Glutamatergic neuron (in vitro differentiated cells): ENCODE measurements at regions not wholly inside any gene's neighbourhood (a gene's known extent, or its start where the extent isn't known, plus 50 kb on each side); places are given as distances from the start of the nearest gene placed in this dataset.

ENCODE experiments used
- DNase-seq: peaks from one replicate; pipeline ENCODE4 v3.0.0; 2022
- H3K27ac Mint-ChIP-seq: one replicate; pipeline ENCODE4 v1.8.0; 2020; ENCODE audit warnings: mild to moderate bottlenecking, mixed read lengths, inconsistent platforms; ENCODE audit not compliant: unreplicated experiment
- H3K27me3 Mint-ChIP-seq: one replicate; pipeline ENCODE4 v1.8.0; 2020; ENCODE audit warnings: mild to moderate bottlenecking, moderate library complexity, mixed read lengths, inconsistent platforms; ENCODE audit not compliant: unreplicated experiment
- H3K36me3 Mint-ChIP-seq: one replicate; pipeline ENCODE4 v1.8.0; 2020; ENCODE audit warnings: mild to moderate bottlenecking, mixed read lengths, inconsistent platforms; ENCODE audit not compliant: unreplicated experiment
- H3K4me1 Mint-ChIP-seq: one replicate; pipeline ENCODE4 v1.8.0; 2020; ENCODE audit warnings: mild to moderate bottlenecking, low read depth, mixed read lengths, inconsistent platforms; ENCODE audit not compliant: unreplicated experiment
- H3K4me3 Mint-ChIP-seq: one replicate; pipeline ENCODE4 v1.8.0; 2020; ENCODE audit warnings: mild to moderate bottlenecking, mixed read lengths, inconsistent platforms; ENCODE audit not compliant: unreplicated experiment
- H3K9me3 Mint-ChIP-seq: one replicate; pipeline ENCODE4 v1.8.0; 2020; ENCODE audit warnings: mild to moderate bottlenecking, moderate library complexity, mixed read lengths, inconsistent platforms; ENCODE audit not compliant: unreplicated experiment
- TF ChIP-seq, protein P1 (sequence below): fragments of 200-600 bp; sonication (generic); IDR thresholded peaks from one replicate; pipeline ENCODE4 v1.5.0; 2021; ENCODE audit not compliant: partially characterized antibody, unreplicated experiment

DNA sequence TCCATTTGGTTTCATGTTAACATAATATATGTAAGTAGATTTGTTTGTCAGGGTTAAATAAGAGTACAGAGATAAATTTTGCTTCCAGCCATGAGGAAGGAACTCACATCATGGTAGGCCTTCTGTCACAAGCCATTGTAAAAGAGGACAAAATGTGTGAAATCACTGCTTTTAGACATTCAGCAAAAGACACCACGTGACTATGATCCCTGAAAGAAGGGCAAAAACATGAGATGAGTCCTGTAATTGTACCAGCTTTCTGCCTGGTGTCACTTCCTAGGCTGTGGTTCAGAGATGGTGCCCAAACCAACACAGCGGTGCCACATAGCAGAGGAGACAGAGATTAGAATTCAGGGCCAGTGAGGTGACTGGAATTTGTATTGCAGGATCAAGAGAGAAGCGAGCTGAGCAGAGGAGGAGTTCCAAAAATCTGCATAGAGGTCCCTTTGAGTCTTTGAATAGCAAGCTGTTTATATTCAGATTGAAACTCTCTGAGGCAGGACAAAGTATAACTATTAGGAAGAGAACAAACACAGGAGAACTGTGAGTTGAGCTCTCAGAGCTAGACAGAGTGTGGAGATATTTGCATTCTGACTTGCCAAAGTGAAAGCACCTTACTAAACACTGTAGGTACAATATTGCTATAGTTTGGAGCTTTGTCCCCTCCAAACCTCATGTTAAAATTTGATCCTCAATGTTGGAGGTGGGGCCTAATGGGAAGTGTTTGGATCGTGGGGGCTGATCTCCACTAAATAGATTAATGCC, 52.6 kb upstream of the PDE7B start:
- peaks cover 3% of the 10 kb centered on the region for H3K9me3 Mint-ChIP-seq
- peaks cover 4% of the 10 kb centered on the region for H3K4me1 Mint-ChIP-seq
- TF ChIP-seq, protein P1, sequence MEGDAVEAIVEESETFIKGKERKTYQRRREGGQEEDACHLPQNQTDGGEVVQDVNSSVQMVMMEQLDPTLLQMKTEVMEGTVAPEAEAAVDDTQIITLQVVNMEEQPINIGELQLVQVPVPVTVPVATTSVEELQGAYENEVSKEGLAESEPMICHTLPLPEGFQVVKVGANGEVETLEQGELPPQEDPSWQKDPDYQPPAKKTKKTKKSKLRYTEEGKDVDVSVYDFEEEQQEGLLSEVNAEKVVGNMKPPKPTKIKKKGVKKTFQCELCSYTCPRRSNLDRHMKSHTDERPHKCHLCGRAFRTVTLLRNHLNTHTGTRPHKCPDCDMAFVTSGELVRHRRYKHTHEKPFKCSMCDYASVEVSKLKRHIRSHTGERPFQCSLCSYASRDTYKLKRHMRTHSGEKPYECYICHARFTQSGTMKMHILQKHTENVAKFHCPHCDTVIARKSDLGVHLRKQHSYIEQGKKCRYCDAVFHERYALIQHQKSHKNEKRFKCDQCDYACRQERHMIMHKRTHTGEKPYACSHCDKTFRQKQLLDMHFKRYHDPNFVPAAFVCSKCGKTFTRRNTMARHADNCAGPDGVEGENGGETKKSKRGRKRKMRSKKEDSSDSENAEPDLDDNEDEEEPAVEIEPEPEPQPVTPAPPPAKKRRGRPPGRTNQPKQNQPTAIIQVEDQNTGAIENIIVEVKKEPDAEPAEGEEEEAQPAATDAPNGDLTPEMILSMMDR, result no peak
- no peak overlapping the region for H3K4me3 Mint-ChIP-seq
- peak overlapping the region; percentile 63 for H3K27ac Mint-ChIP-seq
- no peaks in the 10 kb centered on the region for H3K36me3 Mint-ChIP-seq
- no peaks in the 10 kb centered on the region for H3K27me3 Mint-ChIP-seq
- no peak for DNase-seq
